MG63 (cell line): ENCODE measurements at regions not wholly inside any gene's neighbourhood (a gene's known extent, or its start where the extent isn't known, plus 50 kb on each side); places are given as distances from the start of the nearest gene placed in this dataset.

Experiments
- DNase-seq: peaks from one replicate; pipeline ENCODE4 v3.0.0-alpha.2; 2020
- H3K27me3 ChIP-seq: fragments of 250-450 bp; sonication (Bioruptor Pico); 2 replicates; pipeline ENCODE4 v1.5.1; 2020; ENCODE audit warnings: mild to moderate bottlenecking, moderate library complexity
- H3K36me3 ChIP-seq: fragments of 250-450 bp; sonication (Bioruptor Pico); 2 replicates; pipeline ENCODE4 v1.5.1; 2020; ENCODE audit warnings: mild to moderate bottlenecking, moderate library complexity
- H3K4me3 ChIP-seq: fragments of 250-450 bp; sonication (Bioruptor Pico); 2 replicates; pipeline ENCODE4 v1.5.1; 2020; ENCODE audit warnings: mild to moderate bottlenecking, moderate library complexity
- H3K9me3 ChIP-seq: fragments of 250-450 bp; sonication (Bioruptor Pico); 2 replicates; pipeline ENCODE4 v1.5.1; 2020; ENCODE audit warnings: mild to moderate bottlenecking, moderate library complexity

DNA sequence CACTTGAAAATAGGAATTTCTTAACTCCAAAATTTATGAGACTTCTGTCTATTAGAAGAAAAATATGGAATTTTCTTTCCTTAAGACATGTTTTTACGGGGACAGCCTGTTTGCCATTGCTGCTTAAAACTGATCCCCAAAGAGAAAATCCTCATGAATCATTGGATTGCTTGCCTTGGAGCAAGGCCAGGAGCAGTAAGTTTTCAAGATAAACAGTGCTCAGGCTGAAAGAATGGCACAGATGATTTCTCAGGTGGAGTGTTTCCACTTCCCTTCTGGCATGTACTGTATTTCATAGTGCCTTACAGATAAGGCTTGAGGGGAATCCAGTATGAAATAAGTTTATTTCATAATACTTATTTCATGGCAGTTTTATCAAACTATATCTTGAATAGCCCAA, 74.3 kb upstream of the MMADHC start:
- H3K4me3 ChIP-seq = no peak overlapping the region
- peak; percentile 41 for DNase-seq
- H3K36me3 ChIP-seq = no peaks in the 10 kb centered on the region
- H3K27me3 ChIP-seq = no peaks in the 10 kb centered on the region
- peaks cover 3% of the 10 kb centered on the region; the same call in 1 of the 2 replicates for H3K9me3 ChIP-seq

DNA sequence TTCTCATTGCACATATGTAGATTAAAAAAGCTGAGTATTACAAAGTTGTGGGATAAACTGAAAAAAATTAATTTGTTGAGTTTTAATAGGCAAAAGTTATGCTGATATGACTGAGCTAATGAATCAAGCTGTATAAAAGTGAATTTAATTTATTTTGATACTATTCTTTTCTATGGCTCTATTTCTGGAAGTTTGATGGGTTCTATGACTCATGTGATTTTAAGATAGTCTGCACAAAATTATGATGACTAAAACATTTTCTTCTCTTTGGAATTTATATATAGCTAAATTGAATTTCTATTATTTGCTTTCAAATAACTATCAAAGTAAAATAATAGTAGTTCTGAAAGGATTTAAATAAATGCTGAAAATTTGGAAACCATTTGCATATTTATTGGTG, 71.0 kb upstream of the MMADHC start:
- Histone ChIP-seq H3K27me3 (no peaks in the 10 kb centered on the region; the same call in 1 of the 2 replicates), H3K9me3 (no peaks in the 10 kb centered on the region), H3K4me3 (no peak overlapping the region), H3K36me3 (no peaks in the 10 kb centered on the region)
- no peak for DNase-seq

DNA sequence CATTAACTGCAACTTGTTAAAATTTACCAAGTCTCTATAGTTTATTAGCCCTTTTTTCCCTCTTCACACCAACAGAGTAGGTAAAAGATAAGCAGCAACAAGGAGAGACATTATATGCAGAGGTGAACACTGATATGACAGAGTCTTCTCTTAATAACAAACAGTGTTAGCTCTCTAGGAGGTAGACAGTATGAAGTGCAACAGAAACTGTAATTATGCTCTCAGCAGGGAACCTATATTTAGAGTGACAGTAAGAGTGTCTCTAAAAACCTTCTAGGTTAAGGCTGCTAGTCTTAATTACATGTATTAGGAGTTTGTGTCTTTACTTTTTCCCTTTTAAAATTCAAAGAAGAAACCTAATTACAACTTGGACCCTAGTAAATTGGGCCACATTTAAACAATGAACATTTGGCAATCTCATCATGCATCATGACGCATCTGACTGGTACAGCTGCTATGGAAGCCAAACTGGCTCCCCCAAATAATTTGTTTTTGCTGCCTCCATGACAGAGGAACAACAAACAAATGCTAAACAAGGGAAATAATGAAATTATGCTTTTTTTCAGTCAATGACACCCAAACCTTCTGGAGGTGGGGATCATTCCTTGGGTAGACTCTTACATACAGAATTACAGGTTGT, 69.9 kb upstream of the MMADHC start:
- DNase-seq = no peak
- Histone ChIP-seq H3K27me3 (no peaks in the 10 kb centered on the region; the same call in 1 of the 2 replicates), H3K36me3 (no peaks in the 10 kb centered on the region), H3K9me3 (no peaks in the 10 kb centered on the region), H3K4me3 (no peak overlapping the region)

DNA sequence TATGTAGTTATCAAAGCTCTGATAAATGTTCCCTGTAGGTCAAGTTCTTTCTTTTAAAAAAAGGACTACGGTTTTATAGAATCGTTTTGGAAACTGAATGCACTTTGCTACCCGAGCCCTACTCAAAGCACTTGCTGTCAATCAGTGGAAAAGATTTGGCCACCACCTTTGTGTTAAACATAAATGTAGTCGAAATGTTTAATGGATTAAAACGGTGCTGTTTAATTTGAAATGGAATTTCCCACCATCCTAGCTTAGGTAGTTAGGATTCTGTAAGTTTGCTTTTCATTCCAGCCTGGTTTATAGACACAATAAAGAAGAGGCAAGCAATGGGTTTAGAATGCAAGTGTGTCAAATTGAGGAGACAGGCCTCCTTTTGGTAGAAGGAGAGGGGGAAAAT, 69.4 kb upstream of the MMADHC start:
- H3K27me3 ChIP-seq = no peaks in the 10 kb centered on the region; the same call in 1 of the 2 replicates
- no peaks in the 10 kb centered on the region for H3K36me3 ChIP-seq
- no peak for DNase-seq
- H3K4me3 ChIP-seq = no peak overlapping the region
- no peaks in the 10 kb centered on the region for H3K9me3 ChIP-seq

- Histone ChIP-seq H3K9me3 (no peaks in the 10 kb centered on the region), H3K36me3 (no peaks in the 10 kb centered on the region), H3K27me3 (no peaks in the 10 kb centered on the region; the same call in 1 of the 2 replicates), H3K4me3 (no peak overlapping the region)
- no peak for DNase-seq
Observed at GRCh38 chr2:149653831-149654445, 66.4 kb upstream of the MMADHC start.

- DNase-seq = no peak
- no peak overlapping the region for H3K4me3 ChIP-seq
- no peaks in the 10 kb centered on the region for H3K9me3 ChIP-seq
- no peaks in the 10 kb centered on the region for H3K36me3 ChIP-seq
- no peaks in the 10 kb centered on the region; the same call in 1 of the 2 replicates for H3K27me3 ChIP-seq
Observed at GRCh38 chr2:149652926-149653325, 65.4 kb upstream of the MMADHC start.

GRCh38 chr2:149652526-149652925, 65.0 kb upstream of the MMADHC start:
- H3K27me3 ChIP-seq = no peaks in the 10 kb centered on the region; the same call in 1 of the 2 replicates
- DNase-seq = no peak

GRCh38 chr2:149651229-149651628, 63.7 kb upstream of the MMADHC start:
- no peaks in the 10 kb centered on the region for H3K9me3 ChIP-seq
- DNase-seq = no peak
- H3K4me3 ChIP-seq = no peak overlapping the region
- H3K27me3 ChIP-seq = no peaks in the 10 kb centered on the region; the same call in 1 of the 2 replicates
- no peaks in the 10 kb centered on the region for H3K36me3 ChIP-seq

More at GRCh38 chr2:149652526-149652925, 65.0 kb upstream of the MMADHC start:
- Histone ChIP-seq H3K9me3 (no peaks in the 10 kb centered on the region), H3K36me3 (no peaks in the 10 kb centered on the region), H3K4me3 (no peak overlapping the region)

DNA sequence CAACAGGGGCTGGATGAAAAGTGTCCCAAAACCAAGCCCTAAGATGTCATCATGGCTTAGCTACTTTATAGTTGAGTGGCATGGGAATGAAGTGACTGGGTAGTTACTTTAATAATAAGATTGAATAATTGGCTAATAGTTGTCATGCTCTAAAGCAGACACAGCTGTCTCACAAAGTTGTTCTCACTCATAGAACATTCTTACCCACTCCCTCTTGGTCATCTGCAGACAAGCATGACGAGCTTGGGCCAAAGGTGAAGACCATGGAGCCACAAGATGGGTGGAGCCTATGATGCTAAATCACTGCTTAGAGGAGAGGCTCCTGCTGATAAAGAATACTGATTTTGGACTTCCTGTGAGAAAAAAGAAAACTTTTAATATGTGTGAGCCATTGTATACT, 62.4 kb upstream of the MMADHC start:
- H3K9me3 ChIP-seq = no peaks in the 10 kb centered on the region
- DNase-seq = no peak

DNA sequence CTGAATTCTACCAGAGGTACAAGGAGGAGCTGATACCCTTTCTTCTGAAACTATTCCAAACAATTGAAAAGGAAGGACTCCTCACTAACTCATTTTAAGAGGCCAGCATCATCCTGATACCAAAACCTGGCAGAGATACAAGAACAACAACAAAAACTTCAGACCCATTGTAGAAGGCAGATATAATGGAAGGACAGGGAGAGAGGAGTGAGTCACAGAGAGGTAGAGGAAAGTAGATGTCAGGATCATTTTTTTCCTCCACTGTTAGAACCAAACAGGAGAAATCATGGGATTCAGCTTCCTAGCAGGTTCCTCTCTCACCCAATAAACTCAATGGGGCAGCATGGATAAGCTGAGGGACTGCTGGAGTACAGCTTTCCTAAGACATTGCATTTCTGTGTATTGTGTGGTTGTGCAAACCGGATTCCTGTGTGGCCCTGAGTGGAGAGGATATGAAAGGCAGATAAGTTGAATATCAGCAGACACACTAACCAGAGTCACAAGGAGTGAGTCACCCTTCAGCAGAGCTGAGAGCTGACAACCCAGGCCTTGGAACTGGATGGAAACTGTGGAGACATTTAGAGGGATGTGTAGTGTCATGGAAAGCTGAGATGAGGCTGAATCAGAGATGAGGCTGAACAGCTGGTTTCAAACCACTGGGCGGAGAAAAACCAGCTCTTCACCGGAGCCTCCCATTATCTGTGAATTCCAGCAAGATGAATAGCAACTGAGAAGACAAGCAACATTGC, 60.9 kb upstream of the MMADHC start:
- H3K9me3 ChIP-seq = no peaks in the 10 kb centered on the region
- peak; percentile 75 for DNase-seq
- no peaks in the 10 kb centered on the region for H3K27me3 ChIP-seq
- no peaks in the 10 kb centered on the region for H3K36me3 ChIP-seq
- no peak overlapping the region for H3K4me3 ChIP-seq

More for the DNA sequence above, 62.4 kb upstream of the MMADHC start:
- Histone ChIP-seq H3K27me3 (no peaks in the 10 kb centered on the region; the same call in 1 of the 2 replicates), H3K36me3 (no peaks in the 10 kb centered on the region), H3K4me3 (no peak overlapping the region)

- H3K36me3 ChIP-seq = no peaks in the 10 kb centered on the region
- no peaks in the 10 kb centered on the region; the same call in 1 of the 2 replicates for H3K9me3 ChIP-seq
- DNase-seq = no peak
- no peaks in the 10 kb centered on the region for H3K27me3 ChIP-seq
- no peak overlapping the region for H3K4me3 ChIP-seq
Observed at GRCh38 chr2:149645391-149645790, 57.8 kb upstream of the MMADHC start.
